Activated CD8-positive, alpha-beta T cell treated with anti-CD3 and anti-CD28 coated beads for 36 hours (primary cell): ENCODE measurements at regions not wholly inside any gene's neighbourhood (a gene's known extent, or its start where the extent isn't known, plus 50 kb on each side); places are given as distances from the start of the nearest gene placed in this dataset.

Source experiments
- ATAC-seq: fragments of 200-7000 bp; cut with Tn5 transposase; one replicate; pipeline ENCODE4 v1.10.0; 2021; ENCODE audit warnings: mild to moderate bottlenecking, moderate library complexity
- CTCF ChIA-PET: fragments of 350-600 bp; sonication (Branson Sonifier 250); formaldehyde crosslinking; loops from one replicate; lab custom pipeline; 2021; ENCODE audit warnings: antibody characterized with exemption; lab: Charles Lee
- POLR2A ChIA-PET: fragments of 350-600 bp; sonication (Branson Sonifier 250); formaldehyde crosslinking; loops from one replicate; lab custom pipeline; 2021; ENCODE audit warnings: antibody characterized with exemption; lab: Charles Lee
- DNase-seq: peaks from one replicate; pipeline ENCODE4 v3.0.0-alpha.2; 2020
- H3K27ac Mint-ChIP-seq: one replicate; pipeline ENCODE4 v1.8.0; 2021; ENCODE audit warnings: mild to moderate bottlenecking, mixed read lengths
- H3K27me3 Mint-ChIP-seq: one replicate; pipeline ENCODE4 v1.8.0; 2021; ENCODE audit warnings: mixed read lengths
- H3K36me3 Mint-ChIP-seq: one replicate; pipeline ENCODE4 v1.8.0; 2021; ENCODE audit warnings: low read depth, mixed read lengths
- H3K4me1 Mint-ChIP-seq: one replicate; pipeline ENCODE4 v1.8.0; 2021; ENCODE audit warnings: low read depth, mixed read lengths
- H3K4me3 Mint-ChIP-seq: one replicate; pipeline ENCODE4 v1.8.0; 2021; ENCODE audit warnings: mild to moderate bottlenecking, moderate library complexity, mixed read lengths
- H3K9me3 Mint-ChIP-seq: one replicate; pipeline ENCODE4 v1.8.0; 2021; ENCODE audit warnings: mixed read lengths
- CTCF ChIP-seq: fragments of 200-600 bp; IDR thresholded peaks from one replicate; pipeline ENCODE4 v1.8.0; 2022; ENCODE audit warnings: antibody characterized with exemption, mild to moderate bottlenecking
- intact Hi-C: fragments of 100-400 bp; cut with micrococcal nuclease; formaldehyde crosslinking; loops from one replicate; pipeline ENCODE4 v1.10.0; 2022

GRCh38 chr15:62624547-62625378 lies 417.8 kb upstream of the TPM1 start:
- CTCF ChIA-PET: interaction anchor here (0.6 kb wide), 1 partner anchor 21 kb away, joined by 3 read pairs; no protein-coding TSS in a partner anchor
- Mint-ChIP-seq H3K27ac (no peak overlapping the region), H3K4me1 (peaks cover 2% of the 10 kb centered on the region), H3K9me3 (no peaks in the 10 kb centered on the region), H3K4me3 (peak overlapping the region; percentile 30), H3K27me3 (no peaks in the 10 kb centered on the region), H3K36me3 (no peaks in the 10 kb centered on the region)
- no peak for TF ChIP-seq CTCF
- POLR2A ChIA-PET: interaction anchor here (1.0 kb wide), 1 partner anchor 9 kb away, joined by 3 read pairs; no protein-coding TSS in a partner anchor
- ATAC-seq (peak; percentile 55), DNase-seq (peak; percentile 17)
- intact Hi-C loops: no loop called here

- ATAC-seq: no peak
- ChIA-PET POLR2A (interaction anchor here (1.0 kb wide), 1 partner anchor 8 kb away, joined by 3 read pairs; no protein-coding TSS in a partner anchor), CTCF (no interaction called here)
- no peak for DNase-seq
- Mint-ChIP-seq H3K27ac (no peak overlapping the region), H3K4me3 (no peak overlapping the region), H3K4me1 (peaks cover 2% of the 10 kb centered on the region), H3K36me3 (no peaks in the 10 kb centered on the region), H3K9me3 (no peaks in the 10 kb centered on the region), H3K27me3 (peaks cover 1% of the 10 kb centered on the region)
- TF ChIP-seq CTCF: no peak
- intact Hi-C loops: no loop called here
Observed at GRCh38 chr15:62625429-62626033, 417.0 kb upstream of the TPM1 start.

GRCh38 chr15:62626903-62627302 lies 415.6 kb upstream of the TPM1 start:
- DNase-seq: no peak
- H3K4me1 Mint-ChIP-seq: peaks cover 2% of the 10 kb centered on the region
- CTCF ChIA-PET: no interaction called here
- H3K27ac Mint-ChIP-seq: no peak overlapping the region
- no peaks in the 10 kb centered on the region for H3K36me3 Mint-ChIP-seq
- H3K9me3 Mint-ChIP-seq: no peaks in the 10 kb centered on the region
- intact Hi-C loops: no loop called here
- POLR2A ChIA-PET: no interaction called here
- TF ChIP-seq CTCF: no peak
- ATAC-seq: no peak
- H3K4me3 Mint-ChIP-seq: no peak overlapping the region
- peaks cover 1% of the 10 kb centered on the region for H3K27me3 Mint-ChIP-seq

GRCh38 chr15:62631076-62631724 lies 411.3 kb upstream of the TPM1 start:
- no peak for TF ChIP-seq CTCF
- peaks cover 3% of the 10 kb centered on the region for H3K27me3 Mint-ChIP-seq
- ChIA-PET CTCF (no interaction called here), POLR2A (no interaction called here)
- no peaks in the 10 kb centered on the region for H3K4me1 Mint-ChIP-seq
- H3K9me3 Mint-ChIP-seq: no peaks in the 10 kb centered on the region
- H3K27ac Mint-ChIP-seq: no peak overlapping the region
- no peaks in the 10 kb centered on the region for H3K36me3 Mint-ChIP-seq
- DNase-seq (no peak), ATAC-seq (no peak)
- intact Hi-C loops: no loop called here
- no peak overlapping the region for H3K4me3 Mint-ChIP-seq
